CD4-positive, alpha-beta T cell treated with Interleukin-12 subunit alpha and Interleukin-12 subunit beta, for 1 hour (primary cell): ENCODE measurements at regions not wholly inside any gene's neighbourhood (a gene's known extent, or its start where the extent isn't known, plus 50 kb on each side); places are given as distances from the start of the nearest gene placed in this dataset.
"Not testable (repeated sequence)": the region's sequence is repeated elsewhere in the genome, so short reads cannot be mapped to it uniquely, and the experiment has no call there.

Source experiments
- DNase-seq: peaks from one replicate; pipeline ENCODE4 v3.0.0-alpha.2; 2020

DNA sequence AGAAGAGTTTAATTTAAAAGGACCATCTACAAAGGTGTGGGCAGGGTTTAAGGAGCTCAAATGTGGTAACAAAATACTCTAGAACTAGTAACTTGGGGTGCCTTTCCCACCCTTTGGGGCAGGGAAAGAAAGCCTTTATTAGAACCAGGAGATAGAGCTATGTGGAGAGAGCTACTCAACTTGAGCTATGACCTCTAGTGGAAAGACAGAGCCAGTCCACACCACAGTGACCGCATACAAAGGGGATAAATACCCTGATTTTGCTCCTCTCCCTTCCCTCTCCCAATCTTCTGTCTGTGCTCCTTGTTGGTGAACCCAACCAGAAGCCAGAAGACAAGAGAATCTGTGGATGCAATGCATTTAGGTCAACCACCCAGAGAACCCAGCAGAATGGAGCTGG lies 54.4 kb upstream of the JAK1 start:
- DNase-seq: no peak

DNA sequence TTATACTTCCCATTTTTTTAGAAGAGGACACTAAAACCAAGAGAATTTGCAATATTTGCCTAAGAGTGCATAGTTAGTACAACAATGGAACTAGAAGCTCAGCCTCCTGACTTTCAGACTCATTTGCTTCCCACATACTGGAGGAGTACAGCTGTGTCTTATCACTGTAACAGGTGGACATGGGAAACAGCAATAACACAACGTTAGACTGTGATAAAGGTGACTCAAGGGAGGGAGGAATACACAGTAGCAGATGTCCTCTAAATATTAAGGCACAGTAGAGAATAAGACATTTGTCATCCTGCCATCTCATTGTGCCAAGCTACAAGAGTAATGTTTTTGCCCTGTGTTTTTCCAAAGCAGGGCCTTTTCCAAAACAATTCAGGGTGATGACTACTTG lies 55.4 kb upstream of the JAK1 start:
- no peak for DNase-seq

DNA sequence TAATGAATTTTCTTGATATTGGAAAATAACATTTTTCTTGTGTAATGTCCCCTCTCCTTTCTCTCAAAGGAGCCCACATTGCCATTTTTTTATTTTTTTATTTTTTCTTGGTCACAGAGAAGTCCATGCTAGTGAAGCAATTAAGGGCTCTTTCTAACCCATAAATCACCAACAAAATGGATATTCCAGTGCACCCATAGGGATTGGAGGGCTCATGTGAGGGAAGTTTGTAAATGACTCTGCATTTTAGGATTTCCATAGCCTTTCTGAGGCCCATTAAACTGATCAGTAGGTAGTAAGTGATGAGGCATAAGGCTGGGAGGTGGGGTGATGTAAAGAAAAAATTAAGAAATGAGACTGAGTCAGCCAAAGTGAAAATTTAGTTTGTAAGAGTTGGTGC lies 55.9 kb upstream of the JAK1 start:
- no peak for DNase-seq

DNA sequence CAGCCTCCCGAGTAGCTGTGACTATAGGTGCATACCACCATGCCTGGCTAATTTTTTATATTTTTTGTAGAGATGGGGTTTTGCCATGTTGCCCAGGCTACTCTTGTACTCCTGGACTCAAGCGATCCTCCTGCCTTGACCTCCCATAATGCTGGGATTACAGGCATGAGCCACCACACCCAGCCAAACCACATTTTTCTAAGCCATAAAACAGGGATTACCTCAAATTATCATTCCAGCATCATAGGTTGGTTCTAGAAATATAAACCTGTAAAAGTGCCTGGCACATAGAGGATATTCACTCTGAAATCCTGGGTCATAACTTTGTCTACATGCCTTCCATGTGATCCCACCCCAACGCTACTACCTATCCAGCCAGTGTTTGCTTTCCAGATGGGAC lies 59.4 kb upstream of the JAK1 start:
- DNase-seq: no peak

DNA sequence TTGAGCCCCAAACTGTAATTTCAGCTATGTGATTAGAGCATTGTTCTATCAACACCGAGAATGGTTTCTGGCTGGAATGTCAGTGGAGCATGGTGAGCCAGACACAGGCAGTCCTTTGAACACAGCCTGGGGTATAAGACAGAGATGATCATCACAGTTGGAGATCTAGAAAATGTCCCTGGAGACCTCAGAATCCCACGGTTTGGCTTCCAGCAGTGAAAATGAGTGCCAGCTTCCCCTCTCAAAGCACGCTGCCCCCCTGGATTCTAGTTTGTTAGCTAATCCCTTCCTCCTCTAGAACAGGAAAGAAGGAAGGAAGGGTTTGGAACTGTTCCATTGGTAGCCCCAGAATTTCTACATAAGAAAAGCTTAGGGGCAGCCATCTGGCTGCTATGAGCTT lies 59.9 kb upstream of the JAK1 start:
- no peak for DNase-seq

DNA sequence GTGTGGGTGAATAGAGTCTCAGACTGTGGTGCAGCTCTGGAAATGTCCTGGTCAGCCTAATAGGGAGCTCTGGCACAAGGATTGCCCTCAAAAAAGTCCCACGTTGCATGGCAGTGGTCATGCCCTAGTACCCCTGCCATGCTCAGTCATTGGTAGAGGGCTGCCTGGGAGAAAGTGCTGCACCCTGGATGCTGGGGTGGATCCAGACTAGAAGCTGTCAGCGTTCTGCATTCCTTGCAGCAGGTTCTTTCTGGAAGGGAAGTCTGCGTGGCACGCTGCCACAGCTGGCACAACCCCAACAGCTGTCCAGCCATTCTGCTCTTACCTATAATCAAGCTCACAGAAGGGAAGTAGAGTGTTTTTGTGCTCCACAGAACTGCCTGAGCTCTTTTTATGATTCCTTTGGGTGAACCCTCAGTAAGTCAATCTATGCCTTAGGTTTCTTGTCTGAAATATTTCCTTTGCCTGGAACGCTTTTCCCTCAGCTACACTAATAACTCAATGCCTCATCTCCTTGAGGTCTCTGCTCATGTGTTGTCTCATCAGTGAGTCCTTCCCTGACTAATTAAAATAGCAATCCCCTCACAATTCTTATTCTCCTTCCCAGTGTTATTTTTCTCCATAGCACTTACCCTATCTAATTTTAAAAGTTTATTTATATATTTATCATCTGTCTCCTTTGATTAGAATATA lies 61.5 kb upstream of the JAK1 start:
- no peak for DNase-seq

DNA sequence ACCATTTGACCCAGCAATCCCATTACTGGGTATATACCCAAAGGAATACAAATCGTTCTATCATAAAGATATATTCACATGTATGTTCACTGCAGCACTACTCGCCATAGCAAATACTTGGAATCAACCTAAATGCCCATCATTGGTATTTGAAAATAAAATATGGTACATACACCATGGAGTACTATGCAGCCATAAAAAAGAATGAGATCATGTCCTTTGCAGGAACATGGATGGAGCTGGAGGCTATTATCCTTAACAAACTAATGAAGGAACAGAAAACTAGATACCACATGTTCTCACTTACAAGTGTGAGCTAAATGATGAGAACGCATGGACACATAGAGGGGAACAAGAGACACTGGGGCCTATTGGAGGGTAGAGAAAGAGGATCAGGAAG lies 63.1 kb upstream of the JAK1 start:
- not testable (repeated sequence) for DNase-seq

DNA sequence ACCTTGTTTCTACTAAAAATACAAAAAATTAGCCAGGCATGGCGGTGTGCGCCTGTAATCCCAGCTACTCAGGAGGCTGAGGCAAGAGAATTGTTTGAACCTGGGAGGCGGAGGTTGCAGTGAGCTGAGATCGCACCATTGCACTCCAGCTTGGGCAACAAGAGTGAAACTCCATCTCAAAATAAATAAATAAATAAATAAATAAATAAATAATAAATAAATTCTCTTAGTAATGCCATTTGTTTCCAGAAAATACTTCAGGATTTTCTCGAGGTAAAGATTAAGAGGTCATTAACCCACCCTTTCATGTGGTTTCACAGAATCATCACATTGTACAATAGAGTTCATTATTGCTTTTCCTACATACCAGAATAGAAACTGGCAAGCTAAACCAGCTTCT lies 68.5 kb upstream of the JAK1 start:
- not testable (repeated sequence) for DNase-seq

DNA sequence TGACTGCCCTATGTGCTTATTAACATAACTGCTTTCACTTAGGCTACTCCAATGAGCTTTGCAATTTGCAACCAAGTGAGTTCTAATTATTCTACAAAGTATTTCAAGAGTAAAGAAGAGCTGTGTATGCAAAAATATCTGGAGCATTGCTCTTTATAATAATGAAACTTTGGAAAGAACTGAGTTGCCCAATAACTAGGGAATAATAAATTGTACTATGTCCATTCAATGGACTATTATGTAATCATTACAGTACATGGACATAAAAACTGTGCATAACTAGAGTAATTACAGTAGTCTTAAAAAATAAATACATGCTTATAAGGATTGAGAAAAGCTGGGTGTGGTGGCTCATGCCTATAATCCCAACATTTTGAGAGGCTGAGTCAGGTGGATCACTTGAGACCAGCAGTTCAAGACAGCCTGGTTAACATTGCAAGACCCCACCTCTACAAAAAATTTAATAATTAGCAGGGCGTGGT lies 70.3 kb upstream of the JAK1 start:
- DNase-seq: no peak

DNA sequence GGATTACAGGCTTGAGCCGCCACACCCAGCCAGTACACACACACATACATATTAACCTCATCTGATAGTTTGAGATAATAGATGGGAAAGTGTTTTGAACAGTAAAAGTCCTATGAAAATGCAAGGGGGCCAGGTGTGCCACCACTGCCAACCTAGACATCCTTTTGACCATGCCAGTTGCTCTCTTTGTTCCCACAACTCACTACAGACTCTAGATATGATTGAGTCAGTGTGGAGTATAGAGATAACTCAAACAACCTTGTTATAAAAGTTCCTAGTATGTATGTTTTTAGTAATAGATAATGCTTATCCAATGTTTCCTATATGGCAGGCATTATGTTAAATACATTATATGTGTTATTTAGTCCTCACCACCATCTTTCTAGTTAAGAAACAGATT lies 72.7 kb upstream of the JAK1 start:
- no peak for DNase-seq

DNA sequence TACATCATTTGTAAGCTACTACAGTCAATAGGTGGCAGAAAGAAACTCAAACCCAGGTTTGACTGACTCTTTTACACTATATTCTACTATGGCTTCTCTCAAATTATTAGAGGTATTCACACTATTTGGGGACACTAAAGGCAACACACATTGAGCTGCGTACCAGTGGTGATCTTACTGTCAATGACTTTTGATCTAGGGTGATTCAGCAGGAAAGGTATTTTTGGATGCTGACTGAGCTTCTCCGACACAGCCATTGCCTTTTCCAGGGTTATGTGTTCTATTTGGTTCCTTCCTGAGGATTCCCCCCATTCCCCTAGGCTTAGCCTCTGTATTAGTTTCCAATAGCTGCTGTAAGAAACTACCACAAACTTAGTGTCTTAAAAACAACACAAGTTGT lies 73.2 kb upstream of the JAK1 start:
- no peak for DNase-seq

DNA sequence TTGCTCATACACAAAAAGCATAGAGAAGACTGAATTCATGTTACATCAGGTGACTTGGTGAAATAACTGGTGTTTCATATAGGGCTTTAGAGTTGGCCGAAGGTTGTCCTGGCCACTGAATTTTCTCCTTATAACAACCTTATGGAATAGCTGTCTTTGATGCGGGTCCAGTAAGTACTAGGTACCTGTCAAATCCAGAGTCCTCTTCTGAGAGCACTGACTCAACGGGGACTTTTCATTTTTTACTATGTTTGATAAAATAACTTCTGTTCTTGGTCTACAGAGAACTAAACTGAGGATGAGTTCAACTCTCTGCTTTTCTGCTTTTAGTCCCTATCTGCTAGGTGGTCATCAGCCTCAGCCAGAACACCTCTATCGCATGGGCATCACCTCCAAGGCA lies 76.1 kb upstream of the JAK1 start:
- no peak for DNase-seq

DNA sequence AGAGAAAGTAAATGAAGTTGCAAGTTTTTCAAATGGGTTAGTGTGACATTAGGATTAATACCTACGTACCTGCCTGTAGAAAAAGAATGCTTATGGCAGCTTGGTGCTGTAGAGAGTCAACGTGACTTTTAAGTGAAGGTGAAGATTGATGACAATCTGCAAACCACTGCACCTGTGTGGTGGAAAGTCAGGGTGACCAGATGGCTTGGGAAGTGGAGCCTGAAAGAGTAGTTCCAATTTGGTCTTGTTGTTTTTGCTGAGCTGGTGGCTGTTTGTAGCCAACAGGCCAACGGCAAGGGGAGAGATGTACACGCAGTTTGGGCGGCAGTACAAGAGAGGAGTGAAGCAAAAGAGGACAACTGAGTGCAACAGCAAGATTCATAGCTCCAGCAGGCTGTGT lies 78.1 kb upstream of the JAK1 start:
- DNase-seq: no peak

DNA sequence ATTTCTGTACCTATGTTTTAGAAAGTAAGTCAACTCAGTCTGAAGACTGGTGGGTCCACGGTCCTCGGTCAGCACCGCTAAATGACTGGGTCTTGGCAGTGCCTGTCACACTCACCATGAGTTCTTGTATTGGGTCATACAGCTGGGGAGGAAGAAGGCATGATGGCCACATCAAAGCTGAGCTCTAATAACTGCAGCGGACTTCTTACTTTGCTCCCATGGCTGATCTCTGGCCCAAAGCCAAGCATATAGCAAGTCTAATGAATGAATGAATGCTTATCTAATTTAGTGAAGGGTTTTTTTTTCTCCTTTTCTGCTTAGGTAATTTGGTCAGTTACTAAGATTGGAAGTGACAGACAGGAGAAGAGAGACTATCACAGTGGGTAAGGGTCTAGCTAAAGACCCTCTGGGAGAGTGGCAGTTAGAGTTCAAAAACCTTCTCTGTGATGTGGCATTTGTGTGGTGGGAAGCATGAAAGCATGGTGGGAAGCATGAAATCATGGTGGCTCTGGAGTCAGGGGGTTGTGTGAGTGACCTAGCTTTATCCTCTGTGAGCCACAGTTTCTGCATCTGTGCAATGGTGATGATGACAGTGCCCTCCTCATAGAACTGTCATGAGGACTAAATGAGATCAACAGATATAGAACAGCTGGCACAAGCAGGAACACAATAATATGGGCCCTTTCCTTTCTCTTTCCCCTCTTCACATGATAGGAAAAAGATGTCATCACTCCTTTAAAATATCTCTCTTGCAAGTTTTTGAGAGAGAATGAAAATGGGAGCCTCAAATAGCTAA lies 78.9 kb upstream of the JAK1 start:
- DNase-seq: no peak

DNA sequence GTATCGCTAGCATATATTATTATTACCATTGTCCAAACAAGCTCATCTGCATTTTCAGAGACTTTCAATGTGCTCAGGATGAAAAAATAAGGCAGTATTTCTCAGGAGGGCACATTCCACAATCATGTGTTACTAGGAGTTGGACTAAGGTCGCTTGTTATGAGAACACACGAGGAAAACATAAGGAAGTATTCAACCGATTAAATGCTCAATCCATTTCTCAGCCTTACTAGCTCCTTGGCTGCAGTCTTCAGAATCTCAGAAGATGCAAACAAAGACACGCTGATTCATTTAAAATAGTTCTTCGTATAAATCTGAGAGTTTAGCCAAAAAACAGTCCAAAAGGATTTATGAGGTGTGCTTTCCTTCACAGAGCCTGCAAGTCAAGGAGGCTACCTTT lies 82.0 kb upstream of the JAK1 start:
- DNase-seq: no peak

DNA sequence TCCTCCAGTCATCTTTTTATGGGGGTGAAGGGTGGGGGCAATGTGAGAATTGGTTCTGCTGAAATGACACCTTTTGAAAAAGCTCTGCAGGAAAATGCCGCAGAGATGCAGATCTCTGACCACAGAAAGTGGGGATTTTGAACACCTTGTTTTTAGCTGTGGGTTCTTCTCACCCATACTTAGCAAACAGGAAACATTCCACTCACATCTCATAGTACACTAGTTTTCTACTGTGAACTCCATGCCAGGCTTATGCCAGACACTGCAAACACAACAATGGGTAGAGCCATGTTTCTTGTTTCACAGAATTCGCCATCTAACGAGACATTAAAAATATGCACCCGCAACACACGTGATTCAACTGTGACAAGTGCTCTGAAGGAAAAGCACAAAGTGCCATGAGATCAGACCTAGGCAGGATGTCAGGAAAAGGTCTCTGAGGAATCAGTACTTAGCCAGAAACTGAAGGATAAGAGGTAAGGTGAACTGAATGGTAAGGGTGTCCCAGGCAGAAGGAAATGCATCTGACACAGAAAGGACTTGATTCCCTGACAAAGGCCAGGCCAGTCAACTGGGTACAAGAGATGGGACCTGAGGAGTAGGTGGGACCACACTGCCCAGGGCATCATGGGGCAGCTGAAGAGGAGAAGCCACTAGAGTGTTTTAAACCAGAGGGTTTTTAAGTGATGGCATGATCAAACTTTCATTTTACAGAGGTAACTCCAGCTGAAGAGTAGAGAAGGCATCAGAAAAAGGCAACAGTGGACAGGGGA lies 83.8 kb upstream of the JAK1 start:
- DNase-seq: peak; percentile 33

DNA sequence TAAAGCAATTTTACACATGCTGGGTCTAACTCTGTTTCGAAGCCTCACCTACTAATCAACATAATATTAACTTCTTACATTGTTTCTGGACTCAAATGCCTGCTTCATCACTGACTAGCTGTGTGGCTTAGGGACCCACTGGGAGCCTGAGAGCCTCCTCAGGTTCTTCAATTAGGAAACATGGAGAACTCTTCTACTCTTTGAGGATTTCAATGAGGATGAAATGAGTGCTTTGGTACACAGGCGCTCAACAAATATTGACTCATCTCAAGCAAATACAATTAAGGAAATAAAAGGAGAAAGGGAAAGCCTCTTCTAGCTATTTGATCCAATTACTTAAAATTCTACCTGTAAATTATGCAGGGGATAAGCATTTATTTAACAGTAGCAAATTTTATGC lies 84.4 kb upstream of the JAK1 start:
- no peak for DNase-seq

DNA sequence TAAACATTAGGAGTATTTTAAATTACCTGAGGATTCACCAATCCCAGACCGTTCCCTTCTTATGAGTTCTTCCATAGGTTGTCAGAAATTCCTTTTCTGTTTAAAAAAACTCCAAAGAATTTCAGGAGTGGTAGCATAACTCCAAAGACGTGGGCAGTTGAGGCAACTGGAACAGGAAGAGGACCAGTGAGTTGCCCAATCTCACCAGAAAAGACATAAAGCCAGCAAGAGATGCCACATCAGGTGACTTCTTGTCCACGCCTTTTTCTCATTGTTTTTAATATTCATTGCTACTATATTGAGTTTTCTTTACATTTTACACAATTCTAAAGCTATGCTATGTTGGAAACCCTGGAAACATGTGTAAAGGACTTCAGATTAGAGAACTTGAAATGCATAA lies 88.1 kb upstream of the JAK1 start:
- no peak for DNase-seq

DNA sequence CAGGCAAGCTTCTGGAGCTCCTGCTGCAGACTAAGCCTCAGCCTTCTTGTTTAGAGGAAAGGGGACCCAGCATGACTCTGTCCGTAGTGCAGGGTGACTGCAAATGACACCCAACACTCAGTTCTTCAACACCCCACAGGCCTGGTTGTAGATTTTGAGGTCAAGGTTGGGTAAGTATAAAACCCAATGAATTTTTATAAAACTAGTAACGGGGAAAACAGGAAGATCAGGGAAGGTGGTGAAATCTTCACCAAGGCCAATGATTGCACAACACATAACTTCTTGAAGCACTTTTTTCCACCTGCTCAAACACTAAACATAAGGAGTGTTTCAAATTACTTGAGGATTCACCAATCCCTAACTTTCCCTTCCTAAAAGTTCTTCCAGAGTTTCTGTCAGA lies 89.4 kb upstream of the JAK1 start:
- DNase-seq: no peak

DNA sequence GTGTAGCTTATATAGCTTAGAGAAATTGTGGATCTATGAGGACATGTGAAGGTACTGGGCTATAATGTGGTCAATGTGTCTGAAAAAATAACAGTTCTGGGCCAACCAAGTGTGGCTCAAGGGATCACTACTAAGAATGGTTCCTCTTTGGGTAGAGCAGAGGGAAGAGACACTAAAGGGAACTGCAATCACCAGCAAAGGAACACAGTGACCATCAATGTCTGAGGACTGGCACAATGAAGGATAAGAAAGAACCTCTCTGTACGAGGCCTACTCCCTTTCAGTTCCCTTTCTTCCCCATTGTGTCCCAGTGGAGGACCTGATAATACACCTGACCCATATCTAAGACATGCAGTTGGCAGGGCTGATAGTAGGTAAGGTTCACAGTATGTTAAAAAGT lies 89.9 kb upstream of the JAK1 start:
- DNase-seq: no peak

DNA sequence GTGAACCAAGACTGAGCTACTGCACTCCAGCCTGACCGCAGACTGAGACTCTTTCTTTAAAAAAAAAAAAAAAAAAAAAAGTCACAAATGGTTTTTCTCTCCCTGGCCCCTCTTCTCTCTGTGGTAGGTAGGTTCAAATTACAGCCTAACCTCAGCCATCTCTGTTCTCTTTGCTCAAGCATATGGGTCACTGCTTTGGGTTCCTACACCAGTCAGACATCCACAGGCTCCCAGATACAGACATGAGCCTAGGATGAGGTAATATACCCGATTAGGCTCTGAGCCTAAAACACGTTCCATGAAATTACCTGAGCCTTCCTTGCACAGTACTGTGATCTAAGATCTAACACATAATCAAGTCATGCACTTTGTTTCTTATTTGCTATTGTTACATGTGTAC lies 90.5 kb upstream of the JAK1 start:
- DNase-seq: no peak

DNA sequence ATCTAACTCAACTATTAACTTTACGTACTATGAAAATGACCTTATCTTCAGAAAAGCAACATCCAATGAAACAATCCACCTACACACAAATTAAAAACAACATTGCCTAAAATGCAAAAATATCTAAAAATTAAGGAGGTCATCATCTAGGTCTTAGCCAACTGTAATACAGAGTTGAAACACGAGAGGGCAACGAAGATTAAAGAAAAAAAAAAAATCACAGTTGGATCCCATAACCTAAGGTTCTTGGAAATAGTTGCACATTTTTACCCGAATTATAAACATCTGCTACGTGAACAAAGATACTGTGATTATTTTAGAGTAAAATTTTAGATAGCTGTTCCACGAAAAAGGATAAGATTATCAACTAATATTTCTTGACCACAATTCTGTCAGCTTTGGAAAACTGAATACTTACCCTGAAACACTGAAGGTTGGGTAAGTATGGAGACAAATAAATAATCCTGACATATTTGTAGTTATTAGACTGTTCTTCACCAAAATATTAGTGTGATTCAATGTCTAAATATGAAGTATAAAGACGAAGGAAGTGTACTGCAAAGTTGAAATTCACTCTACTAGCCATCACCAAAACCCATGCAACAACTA lies 88.0 kb upstream of the AK4 start:
- DNase-seq: no peak

DNA sequence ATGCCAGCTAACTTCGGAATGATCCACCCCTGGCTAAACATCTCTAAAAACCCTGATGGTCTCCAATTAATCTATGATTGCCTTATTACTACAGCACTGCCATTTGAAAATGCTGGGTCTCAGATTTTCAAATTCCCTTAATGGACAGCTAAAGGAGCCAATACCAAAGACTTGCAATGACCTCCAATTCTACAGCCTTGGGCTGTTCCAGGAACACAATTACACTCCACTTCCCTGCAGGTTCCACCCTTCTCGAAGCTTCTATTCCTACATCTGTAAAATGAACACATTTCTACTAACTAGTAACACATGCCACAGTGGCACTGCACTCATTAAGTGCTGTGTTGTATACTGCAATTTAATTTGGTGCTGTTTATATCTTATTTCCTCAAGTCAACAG lies 85.7 kb upstream of the AK4 start:
- DNase-seq: no peak

DNA sequence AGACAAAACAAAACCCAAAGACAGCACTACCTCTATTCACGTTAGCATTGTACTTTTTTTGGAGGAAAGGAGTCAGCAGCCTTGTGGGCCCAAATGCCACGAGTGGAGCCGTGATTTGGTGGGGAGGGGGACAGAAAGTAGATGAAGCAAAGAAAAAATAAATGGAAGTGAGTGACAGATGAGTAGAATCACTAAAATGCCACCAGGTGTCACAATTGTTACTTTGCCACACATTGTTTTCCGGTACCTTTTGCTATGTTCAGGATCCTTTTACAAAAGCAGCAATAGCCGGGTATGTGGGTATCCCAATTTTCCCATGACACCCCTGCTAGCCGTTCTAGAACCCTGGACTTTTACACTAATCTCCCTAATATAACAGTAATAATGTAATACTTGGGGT lies 85.0 kb upstream of the AK4 start:
- DNase-seq: no peak
